ENCODE measurements at regions not wholly inside any gene's neighbourhood (a gene's known extent, or its start where the extent isn't known, plus 50 kb on each side); places are given as distances from the start of the nearest gene placed in this dataset.
"Not testable (repeated sequence)": the region's sequence is repeated elsewhere in the genome, so short reads cannot be mapped to it uniquely, and the experiment has no call there.

- DNase-seq, result no peak
Measured at GRCh38 chr13:99693852-99694611, 192.8 kb downstream of the TM9SF2 start.

GRCh38 chr13:99693351-99693750 is 192.1 kb downstream of the TM9SF2 start:
- DNase-seq, result no peak

- no peak for DNase-seq
Measured at GRCh38 chr13:99692854-99693253, 191.6 kb downstream of the TM9SF2 start.

GRCh38 chr13:99691552-99691951 is 190.3 kb downstream of the TM9SF2 start:
- DNase-seq, result no peak

- DNase-seq, result no peak
Measured at GRCh38 chr13:99690426-99691174, 189.3 kb downstream of the TM9SF2 start.

- peak; percentile 46 for DNase-seq
Measured at GRCh38 chr13:99689955-99690354, 188.7 kb downstream of the TM9SF2 start.

- DNase-seq, result no peak
Measured at GRCh38 chr13:99688776-99689175, 187.5 kb downstream of the TM9SF2 start.

GRCh38 chr13:99687723-99688397 is 186.6 kb downstream of the TM9SF2 start:
- peak; percentile 61 for DNase-seq

GRCh38 chr13:99686944-99687411 is 185.7 kb downstream of the TM9SF2 start:
- DNase-seq, result no peak

GRCh38 chr13:99686157-99686572 is 184.9 kb downstream of the TM9SF2 start:
- no peak for DNase-seq

- DNase-seq, result no peak
Measured at GRCh38 chr13:99681695-99682094, 180.4 kb downstream of the TM9SF2 start.

GRCh38 chr13:99677116-99677951 is 176.1 kb downstream of the TM9SF2 start:
- no peak for DNase-seq

GRCh38 chr13:99671746-99672145 is 170.5 kb downstream of the TM9SF2 start:
- DNase-seq, result no peak

- DNase-seq, result not testable (repeated sequence)
Measured at GRCh38 chr13:99669096-99669495, 167.8 kb downstream of the TM9SF2 start.

GRCh38 chr13:99666146-99666805 is 165.0 kb downstream of the TM9SF2 start:
- DNase-seq, result no peak

- DNase-seq, result no peak
Measured at GRCh38 chr13:99665711-99666110, 164.4 kb downstream of the TM9SF2 start.

GRCh38 chr13:99663908-99664307 is 162.6 kb downstream of the TM9SF2 start:
- no peak for DNase-seq

- DNase-seq, result no peak
Measured at GRCh38 chr13:99663185-99663825, 162.0 kb downstream of the TM9SF2 start.

- DNase-seq, result no peak
Measured at GRCh38 chr13:99662678-99663077, 161.4 kb downstream of the TM9SF2 start.

- no peak for DNase-seq
Measured at GRCh38 chr13:99661791-99662190, 160.5 kb downstream of the TM9SF2 start.

- no peak for DNase-seq
Measured at GRCh38 chr13:99659866-99660554, 158.7 kb downstream of the TM9SF2 start.
